ENCODE measurements at regions not wholly inside any gene's neighbourhood (a gene's known extent, or its start where the extent isn't known, plus 50 kb on each side); places are given as distances from the start of the nearest gene placed in this dataset.

- no peak overlapping the region for H3K18ac ChIP-seq (ENCODE audit: low read depth in 1 of 2, low read length in 2 of 2)
- no peaks in the 10 kb centered on the region for H3K9me3 ChIP-seq (ENCODE audit: control insufficient read depth, low read length)
- H4K91ac ChIP-seq (ENCODE audit: low read length): no peak overlapping the region
- DNase-seq: no peak
- no peaks in the 10 kb centered on the region for H3K79me1 ChIP-seq (replicated peaks; ENCODE audit: low read length, poor library complexity, severe bottlenecking)
- WGBS: 69% methylated on average over 2 of the region's 2 CpGs
- no peak overlapping the region for H2BK15ac ChIP-seq (ENCODE audit: low read depth, poor library complexity, severe bottlenecking)
- H3K4me1 ChIP-seq (ENCODE audit: control insufficient read depth, insufficient read depth, low read depth, low read length): no peaks in the 10 kb centered on the region
- H2BK12ac ChIP-seq (ENCODE audit: low read length in 2 of 2): no peak overlapping the region
- H3K4me3 ChIP-seq (ENCODE audit: insufficient read depth in 1 of 2, low read depth in 1 of 2, low read length in 2 of 2): no peak overlapping the region
- H3K4ac ChIP-seq (ENCODE audit: low read depth in 1 of 2, low read length in 2 of 2): no peak overlapping the region
- H4K8ac ChIP-seq (ENCODE audit: low read length): no peak overlapping the region
- H2AK5ac ChIP-seq (ENCODE audit: low read length, severe bottlenecking): no peak overlapping the region
- no peak overlapping the region for H2BK120ac ChIP-seq (ENCODE audit: low read depth, low read length)
- H3K9ac ChIP-seq (ENCODE audit: low read length): no peak overlapping the region
- H3K4me2 ChIP-seq (ENCODE audit: low read length, poor library complexity, severe bottlenecking): no peak overlapping the region
- H3K36me3 ChIP-seq (ENCODE audit: control insufficient read depth in 1 of 2, insufficient read depth in 2 of 2, low read depth in 1 of 2, low read length in 2 of 2): no peaks in the 10 kb centered on the region
- H2AFZ ChIP-seq (ENCODE audit: low read depth, low read length): no peak overlapping the region
- H2BK5ac ChIP-seq (ENCODE audit: low read depth, low read length, poor library complexity, severe bottlenecking): no peak overlapping the region
- no peak overlapping the region for H3K23ac ChIP-seq (ENCODE audit: low read length in 2 of 2)
- H3K14ac ChIP-seq (ENCODE audit: low read length in 2 of 2): no peak overlapping the region
- H3K27me3 ChIP-seq (ENCODE audit: control insufficient read depth in 1 of 2, insufficient read depth in 1 of 2, low read length in 2 of 2): no peaks in the 10 kb centered on the region
- no peak overlapping the region for H3K27ac ChIP-seq (ENCODE audit: low read length, poor library complexity, severe bottlenecking)
Measured at GRCh38 chr14:37936971-37937370, 270.7 kb upstream of the SSTR1 start.

- no peak overlapping the region for H2BK120ac ChIP-seq (ENCODE audit: low read depth, low read length)
- WGBS: 92% methylated on average over 5 of the region's 6 CpGs
- no peak overlapping the region for H4K91ac ChIP-seq (ENCODE audit: low read length)
- no peaks in the 10 kb centered on the region for H3K4me1 ChIP-seq (ENCODE audit: control insufficient read depth, insufficient read depth, low read depth, low read length)
- H2AFZ ChIP-seq (ENCODE audit: low read depth, low read length): no peak overlapping the region
- no peak overlapping the region for H3K4ac ChIP-seq (ENCODE audit: low read depth in 1 of 2, low read length in 2 of 2)
- H4K8ac ChIP-seq (ENCODE audit: low read length): no peak overlapping the region
- H3K4me3 ChIP-seq (ENCODE audit: insufficient read depth in 1 of 2, low read depth in 1 of 2, low read length in 2 of 2): no peak overlapping the region
- H3K27ac ChIP-seq (ENCODE audit: low read length, poor library complexity, severe bottlenecking): no peak overlapping the region
- H2AK5ac ChIP-seq (ENCODE audit: low read length, severe bottlenecking): no peak overlapping the region
- no peaks in the 10 kb centered on the region for H3K27me3 ChIP-seq (ENCODE audit: control insufficient read depth in 1 of 2, insufficient read depth in 1 of 2, low read length in 2 of 2)
- no peak overlapping the region for H3K9ac ChIP-seq (ENCODE audit: low read length)
- no peak overlapping the region for H2BK15ac ChIP-seq (ENCODE audit: low read depth, poor library complexity, severe bottlenecking)
- peaks cover 11% of the 10 kb centered on the region for H3K9me3 ChIP-seq (ENCODE audit: control insufficient read depth, low read length)
- no peak overlapping the region for H3K14ac ChIP-seq (ENCODE audit: low read length in 2 of 2)
- no peak for DNase-seq
- no peak overlapping the region for H3K18ac ChIP-seq (ENCODE audit: low read depth in 1 of 2, low read length in 2 of 2)
- no peak overlapping the region for H2BK12ac ChIP-seq (ENCODE audit: low read length in 2 of 2)
- no peak overlapping the region for H3K4me2 ChIP-seq (ENCODE audit: low read length, poor library complexity, severe bottlenecking)
- H2BK5ac ChIP-seq (ENCODE audit: low read depth, low read length, poor library complexity, severe bottlenecking): no peak overlapping the region
- no peaks in the 10 kb centered on the region for H3K79me1 ChIP-seq (replicated peaks; ENCODE audit: low read length, poor library complexity, severe bottlenecking)
- H3K23ac ChIP-seq (ENCODE audit: low read length in 2 of 2): no peak overlapping the region
- H3K36me3 ChIP-seq (ENCODE audit: control insufficient read depth in 1 of 2, insufficient read depth in 2 of 2, low read depth in 1 of 2, low read length in 2 of 2): no peaks in the 10 kb centered on the region
Measured at GRCh38 chr14:37939442-37940028, 268.2 kb upstream of the SSTR1 start.

- no peak overlapping the region for H3K9ac ChIP-seq (ENCODE audit: low read length)
- no peak overlapping the region for H3K4me2 ChIP-seq (ENCODE audit: low read length, poor library complexity, severe bottlenecking)
- no peak for DNase-seq
- no peak overlapping the region for H2BK5ac ChIP-seq (ENCODE audit: low read depth, low read length, poor library complexity, severe bottlenecking)
- no peaks in the 10 kb centered on the region for H3K79me1 ChIP-seq (replicated peaks; ENCODE audit: low read length, poor library complexity, severe bottlenecking)
- H3K23ac ChIP-seq (ENCODE audit: low read length in 2 of 2): no peak overlapping the region
- H3K27me3 ChIP-seq (ENCODE audit: control insufficient read depth in 1 of 2, insufficient read depth in 1 of 2, low read length in 2 of 2): no peaks in the 10 kb centered on the region
- H3K4me3 ChIP-seq (ENCODE audit: insufficient read depth in 1 of 2, low read depth in 1 of 2, low read length in 2 of 2): no peak overlapping the region
- H2BK15ac ChIP-seq (ENCODE audit: low read depth, poor library complexity, severe bottlenecking): no peak overlapping the region
- H3K9me3 ChIP-seq (ENCODE audit: control insufficient read depth, low read length): peaks cover 41% of the 10 kb centered on the region
- H3K4ac ChIP-seq (ENCODE audit: low read depth in 1 of 2, low read length in 2 of 2): no peak overlapping the region
- H3K14ac ChIP-seq (ENCODE audit: low read length in 2 of 2): peak overlapping the region in 1 of 2 experiments; percentile 11
- H4K8ac ChIP-seq (ENCODE audit: low read length): no peak overlapping the region
- no peak overlapping the region for H3K18ac ChIP-seq (ENCODE audit: low read depth in 1 of 2, low read length in 2 of 2)
- WGBS: 67% methylated on average over 3 of the region's 3 CpGs
- no peak overlapping the region for H2AFZ ChIP-seq (ENCODE audit: low read depth, low read length)
- no peak overlapping the region for H2BK120ac ChIP-seq (ENCODE audit: low read depth, low read length)
- no peak overlapping the region for H3K27ac ChIP-seq (ENCODE audit: low read length, poor library complexity, severe bottlenecking)
- H2BK12ac ChIP-seq (ENCODE audit: low read length in 2 of 2): no peak overlapping the region
- no peaks in the 10 kb centered on the region for H3K4me1 ChIP-seq (ENCODE audit: control insufficient read depth, insufficient read depth, low read depth, low read length)
- no peaks in the 10 kb centered on the region for H3K36me3 ChIP-seq (ENCODE audit: control insufficient read depth in 1 of 2, insufficient read depth in 2 of 2, low read depth in 1 of 2, low read length in 2 of 2)
- no peak overlapping the region for H4K91ac ChIP-seq (ENCODE audit: low read length)
- no peak overlapping the region for H2AK5ac ChIP-seq (ENCODE audit: low read length, severe bottlenecking)
Measured at GRCh38 chr14:37945959-37946358, 261.7 kb upstream of the SSTR1 start.

- Histone ChIP-seq H3K4me2 (ENCODE audit: low read length, poor library complexity, severe bottlenecking) (no peak overlapping the region), H3K9ac (ENCODE audit: low read length) (no peak overlapping the region), H4K8ac (ENCODE audit: low read length) (no peak overlapping the region), H2BK15ac (ENCODE audit: low read depth, poor library complexity, severe bottlenecking) (no peak overlapping the region), H2AFZ (ENCODE audit: low read depth, low read length) (no peak overlapping the region), H3K79me1 (replicated peaks; ENCODE audit: low read length, poor library complexity, severe bottlenecking) (no peaks in the 10 kb centered on the region), H3K4me1 (ENCODE audit: control insufficient read depth, insufficient read depth, low read depth, low read length) (no peaks in the 10 kb centered on the region), H2BK5ac (ENCODE audit: low read depth, low read length, poor library complexity, severe bottlenecking) (no peak overlapping the region), H3K27ac (ENCODE audit: low read length, poor library complexity, severe bottlenecking) (no peak overlapping the region), H3K23ac (ENCODE audit: low read length in 2 of 2) (no peak overlapping the region), H4K91ac (ENCODE audit: low read length) (no peak overlapping the region), H3K9me3 (ENCODE audit: control insufficient read depth, low read length) (peaks cover 41% of the 10 kb centered on the region), H2AK5ac (ENCODE audit: low read length, severe bottlenecking) (no peak overlapping the region), H3K4me3 (ENCODE audit: insufficient read depth in 1 of 2, low read depth in 1 of 2, low read length in 2 of 2) (no peak overlapping the region), H3K14ac (ENCODE audit: low read length in 2 of 2) (no peak overlapping the region), H2BK12ac (ENCODE audit: low read length in 2 of 2) (no peak overlapping the region), H2BK120ac (ENCODE audit: low read depth, low read length) (no peak overlapping the region), H3K18ac (ENCODE audit: low read depth in 1 of 2, low read length in 2 of 2) (no peak overlapping the region), H3K4ac (ENCODE audit: low read depth in 1 of 2, low read length in 2 of 2) (no peak overlapping the region), H3K27me3 (ENCODE audit: control insufficient read depth in 1 of 2, insufficient read depth in 1 of 2, low read length in 2 of 2) (no peaks in the 10 kb centered on the region), H3K36me3 (ENCODE audit: control insufficient read depth in 1 of 2, insufficient read depth in 2 of 2, low read depth in 1 of 2, low read length in 2 of 2) (no peaks in the 10 kb centered on the region)
- DNase-seq: no peak
- 92% methylated on average over 1 of the region's 1 CpG for WGBS
Measured at GRCh38 chr14:37946819-37947218, 260.9 kb upstream of the SSTR1 start.

Measured in mesenchymal stem cell (in vitro differentiated cells and primary cell).